ENCODE measurements at regions not wholly inside any gene's neighbourhood (a gene's known extent, or its start where the extent isn't known, plus 50 kb on each side); places are given as distances from the start of the nearest gene placed in this dataset.

DNA sequence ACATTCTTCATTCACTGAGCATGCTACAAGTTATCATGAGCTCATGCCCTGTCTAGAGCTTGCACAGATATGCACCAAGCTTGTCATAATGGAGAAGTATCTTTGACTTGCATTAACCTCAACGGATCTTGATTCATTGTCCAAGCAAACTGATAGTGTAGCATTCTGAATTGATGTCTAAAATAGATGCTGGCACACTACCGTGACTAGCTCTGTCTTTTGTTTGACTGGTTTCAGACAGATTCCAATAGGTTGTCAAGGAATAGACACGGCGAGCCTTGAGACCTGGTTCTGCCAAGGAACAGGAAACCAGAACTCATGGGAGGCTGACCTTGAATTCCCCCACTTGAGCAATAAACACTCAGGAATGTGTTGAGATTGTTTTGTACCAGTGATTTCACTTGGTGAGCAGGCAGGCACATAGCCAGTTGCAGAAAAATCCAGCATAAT is 1153.1 kb upstream of the GJE1 start:
- H3K27ac ChIP-seq (ENCODE audit: low read depth, low read length, poor library complexity, severe bottlenecking) = no peak overlapping the region
- H3F3A ChIP-seq (ENCODE audit: insufficient read depth, low read length) = no peaks in the 10 kb centered on the region
- no peaks in the 10 kb centered on the region for H3K9me3 ChIP-seq (ENCODE audit: low read length)
- H3K9me2 ChIP-seq (ENCODE audit: low read depth, low read length) = no peaks in the 10 kb centered on the region
- TF ChIP-seq EZH2 (IDR thresholded peaks at IDR 0.05; ENCODE audit: borderline replicate concordance, low read length) = no peak
- TF ChIP-seq, protein P1, sequence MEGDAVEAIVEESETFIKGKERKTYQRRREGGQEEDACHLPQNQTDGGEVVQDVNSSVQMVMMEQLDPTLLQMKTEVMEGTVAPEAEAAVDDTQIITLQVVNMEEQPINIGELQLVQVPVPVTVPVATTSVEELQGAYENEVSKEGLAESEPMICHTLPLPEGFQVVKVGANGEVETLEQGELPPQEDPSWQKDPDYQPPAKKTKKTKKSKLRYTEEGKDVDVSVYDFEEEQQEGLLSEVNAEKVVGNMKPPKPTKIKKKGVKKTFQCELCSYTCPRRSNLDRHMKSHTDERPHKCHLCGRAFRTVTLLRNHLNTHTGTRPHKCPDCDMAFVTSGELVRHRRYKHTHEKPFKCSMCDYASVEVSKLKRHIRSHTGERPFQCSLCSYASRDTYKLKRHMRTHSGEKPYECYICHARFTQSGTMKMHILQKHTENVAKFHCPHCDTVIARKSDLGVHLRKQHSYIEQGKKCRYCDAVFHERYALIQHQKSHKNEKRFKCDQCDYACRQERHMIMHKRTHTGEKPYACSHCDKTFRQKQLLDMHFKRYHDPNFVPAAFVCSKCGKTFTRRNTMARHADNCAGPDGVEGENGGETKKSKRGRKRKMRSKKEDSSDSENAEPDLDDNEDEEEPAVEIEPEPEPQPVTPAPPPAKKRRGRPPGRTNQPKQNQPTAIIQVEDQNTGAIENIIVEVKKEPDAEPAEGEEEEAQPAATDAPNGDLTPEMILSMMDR (IDR thresholded peaks at IDR 0.05; ENCODE audit: low read length) = no peak
- H3K36me3 ChIP-seq (ENCODE audit: insufficient read depth, low read length) = no peaks in the 10 kb centered on the region
- H3K4me3 ChIP-seq (ENCODE audit: low read depth, low read length, poor library complexity, severe bottlenecking) = no peak overlapping the region
- H3K27me3 ChIP-seq (ENCODE audit: insufficient read depth, low read length) = no peaks in the 10 kb centered on the region
- H3K4me2 ChIP-seq (ENCODE audit: low read length) = no peak overlapping the region
- H4K20me1 ChIP-seq (ENCODE audit: insufficient read depth, low read length) = no peaks in the 10 kb centered on the region
- H3K4me1 ChIP-seq (ENCODE audit: insufficient read depth, low read length, severe bottlenecking) = no peaks in the 10 kb centered on the region
- no peak overlapping the region for H2AFZ ChIP-seq (ENCODE audit: low read length)
- H3K79me2 ChIP-seq (ENCODE audit: insufficient read depth, low read length) = no peaks in the 10 kb centered on the region
- H3K9ac ChIP-seq (ENCODE audit: low read length) = no peak overlapping the region

DNA sequence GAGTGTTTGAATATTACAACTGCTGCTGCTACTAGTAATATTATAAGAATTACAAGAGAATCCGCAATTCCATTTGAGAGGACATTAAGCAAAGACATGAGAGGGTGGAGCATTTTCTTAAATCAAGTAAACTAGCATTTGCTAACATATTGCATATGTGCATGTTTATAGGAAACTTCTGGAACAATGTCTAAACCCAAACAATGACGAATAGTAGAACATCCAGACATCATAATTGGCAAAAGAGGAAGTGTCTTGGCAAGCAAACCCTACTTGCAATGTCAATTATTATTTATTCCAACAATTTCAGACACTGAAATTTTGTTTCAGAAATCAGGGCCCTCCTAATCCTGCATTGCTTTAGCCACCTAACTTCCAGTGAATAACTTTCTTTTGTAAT is 1155.3 kb upstream of the GJE1 start:
- H4K20me1 ChIP-seq (ENCODE audit: insufficient read depth, low read length) = no peaks in the 10 kb centered on the region
- no peaks in the 10 kb centered on the region for H3K36me3 ChIP-seq (ENCODE audit: insufficient read depth, low read length)
- H3F3A ChIP-seq (ENCODE audit: insufficient read depth, low read length) = no peaks in the 10 kb centered on the region
- H3K4me3 ChIP-seq (ENCODE audit: low read depth, low read length, poor library complexity, severe bottlenecking) = no peak overlapping the region
- no peaks in the 10 kb centered on the region for H3K4me1 ChIP-seq (ENCODE audit: insufficient read depth, low read length, severe bottlenecking)
- H3K27ac ChIP-seq (ENCODE audit: low read depth, low read length, poor library complexity, severe bottlenecking) = no peak overlapping the region
- H3K79me2 ChIP-seq (ENCODE audit: insufficient read depth, low read length) = no peaks in the 10 kb centered on the region
- no peaks in the 10 kb centered on the region for H3K9me2 ChIP-seq (ENCODE audit: low read depth, low read length)
- H3K9ac ChIP-seq (ENCODE audit: low read length) = no peak overlapping the region
- H3K27me3 ChIP-seq (ENCODE audit: insufficient read depth, low read length) = no peaks in the 10 kb centered on the region
- no peaks in the 10 kb centered on the region for H3K9me3 ChIP-seq (ENCODE audit: low read length)
- no peak overlapping the region for H3K4me2 ChIP-seq (ENCODE audit: low read length)
- no peak overlapping the region for H2AFZ ChIP-seq (ENCODE audit: low read length)
- TF ChIP-seq, protein P1 (IDR thresholded peaks at IDR 0.05; ENCODE audit: low read length) = no peak
- TF ChIP-seq EZH2 (IDR thresholded peaks at IDR 0.05; ENCODE audit: borderline replicate concordance, low read length) = no peak

- H2AFZ ChIP-seq (ENCODE audit: low read length) = no peak overlapping the region
- H3K79me2 ChIP-seq (ENCODE audit: insufficient read depth, low read length) = no peaks in the 10 kb centered on the region
- no peaks in the 10 kb centered on the region for H3F3A ChIP-seq (ENCODE audit: insufficient read depth, low read length)
- no peaks in the 10 kb centered on the region for H3K9me3 ChIP-seq (ENCODE audit: low read length)
- no peaks in the 10 kb centered on the region for H3K4me1 ChIP-seq (ENCODE audit: insufficient read depth, low read length, severe bottlenecking)
- no peak overlapping the region for H3K9ac ChIP-seq (ENCODE audit: low read length)
- H3K4me2 ChIP-seq (ENCODE audit: low read length) = no peak overlapping the region
- no peak overlapping the region for H3K27ac ChIP-seq (ENCODE audit: low read depth, low read length, poor library complexity, severe bottlenecking)
- no peaks in the 10 kb centered on the region for H3K9me2 ChIP-seq (ENCODE audit: low read depth, low read length)
- no peak overlapping the region for H3K4me3 ChIP-seq (ENCODE audit: low read depth, low read length, poor library complexity, severe bottlenecking)
- TF ChIP-seq, protein P1 (IDR thresholded peaks at IDR 0.05; ENCODE audit: low read length) = no peak
- no peak for TF ChIP-seq EZH2 (IDR thresholded peaks at IDR 0.05; ENCODE audit: borderline replicate concordance, low read length)
- H4K20me1 ChIP-seq (ENCODE audit: insufficient read depth, low read length) = no peaks in the 10 kb centered on the region
- no peaks in the 10 kb centered on the region for H3K36me3 ChIP-seq (ENCODE audit: insufficient read depth, low read length)
- H3K27me3 ChIP-seq (ENCODE audit: insufficient read depth, low read length) = no peaks in the 10 kb centered on the region
These were observed 1155.9 kb upstream of the GJE1 start for GRCh38 chr6:140976806-140977205.
